ENCODE measurements at regions not wholly inside any gene's neighbourhood (a gene's known extent, or its start where the extent isn't known, plus 50 kb on each side); places are given as distances from the start of the nearest gene placed in this dataset.

- no peak for DNase-seq (ENCODE audit: low read depth in 2 of 2)
These were observed 51.2 kb upstream of the NRP1 start for GRCh38 chr10:33385686-33386085.

- no peak for DNase-seq (ENCODE audit: low read depth in 2 of 2)
These were observed 50.5 kb upstream of the NRP1 start for GRCh38 chr10:33385015-33385414.
